Colonic mucosa (tissue), 4 donors: ENCODE measurements at regions not wholly inside any gene's neighbourhood (a gene's known extent, or its start where the extent isn't known, plus 50 kb on each side); places are given as distances from the start of the nearest gene placed in this dataset.
A peak's percentile ranks its signal among the peaks of the same experiment; 100 is the strongest.

Experiments used
- DNase-seq: peaks from one replicate; pipeline ENCODE4 v3.0.0-alpha.2; 2020
- H3K27ac ChIP-seq: fragments of 200-600 bp; one replicate; pipeline ENCODE4 v1.8.0; 2021
- H3K27me3 ChIP-seq: fragments of 200-600 bp; one replicate; pipeline ENCODE4 v1.8.0; 2021
- H3K36me3 ChIP-seq: fragments of 200-600 bp; one replicate; pipeline ENCODE4 v1.8.0; 2021
- H3K4me1 ChIP-seq: fragments of 200-600 bp; one replicate; pipeline ENCODE4 v1.8.0; 2021; ENCODE audit warnings: mild to moderate bottlenecking
- H3K4me3 ChIP-seq: fragments of 200-600 bp; one replicate; pipeline ENCODE4 v1.8.0; 2021
- H3K9ac ChIP-seq, 2 donors: one replicate each; pipeline ENCODE4 v1.7.0; 2013; ENCODE audit warnings: control low read depth in 2 of 2, low read depth in 2 of 2, low read length in 2 of 2
- H3K9me3 ChIP-seq: fragments of 200-600 bp; one replicate; pipeline ENCODE4 v1.8.0; 2021
- CTCF ChIP-seq: fragments of 200-600 bp; IDR thresholded peaks from one replicate; pipeline ENCODE4 v1.8.0; 2022; ENCODE audit warnings: antibody characterized with exemption, mild to moderate bottlenecking
- intact Hi-C: fragments of 100-400 bp; cut with DNase I; formaldehyde crosslinking; loops from one replicate; pipeline ENCODE4 v1.14.1; 2022
- donor health status: healthy.
- donor health status: DM: no; HTN: no; CAD: no.
- donor health status: DM: no; HTN: no; CAD: no.

GRCh38 chr3:124413989-124414598 is 316.2 kb upstream of the UMPS start:
- Histone ChIP-seq H3K27me3 (no peaks in the 10 kb centered on the region), H3K9me3 (no peaks in the 10 kb centered on the region), H3K4me1 (peaks cover 6% of the 10 kb centered on the region), H3K4me3 (no peak overlapping the region), H3K36me3 (no peaks in the 10 kb centered on the region), H3K27ac (no peak overlapping the region), H3K9ac (no peak overlapping the region)
- DNase-seq = peak; percentile 50
- intact Hi-C loops = no loop called here
- no peak for TF ChIP-seq CTCF

DNA sequence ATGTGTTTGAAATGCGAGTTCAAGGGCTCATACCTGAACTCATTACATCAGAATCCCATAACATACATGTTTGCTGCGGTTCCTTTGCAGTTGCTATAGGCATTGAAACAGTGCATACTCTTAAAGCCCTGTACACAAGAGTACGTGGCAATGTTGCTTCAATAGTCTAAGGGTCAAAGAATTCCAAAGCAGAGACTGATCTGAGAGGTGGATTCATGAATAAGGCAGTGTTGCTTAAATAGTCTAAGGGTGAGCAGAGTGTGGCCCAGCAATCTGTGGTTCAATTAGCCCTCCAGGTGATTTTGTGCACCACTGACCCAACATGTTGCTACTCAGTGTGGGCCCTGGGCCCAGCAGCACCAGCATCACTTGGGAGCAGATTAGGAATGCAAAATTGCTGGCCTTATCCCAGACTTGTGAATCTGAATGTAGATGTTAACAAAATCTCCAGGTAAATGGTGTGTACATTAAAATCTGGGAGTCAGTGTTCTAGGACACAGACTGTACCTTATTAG is 314.7 kb upstream of the UMPS start:
- no peak for TF ChIP-seq CTCF
- Histone ChIP-seq H3K4me1 (peaks cover 6% of the 10 kb centered on the region), H3K4me3 (no peak overlapping the region), H3K36me3 (no peaks in the 10 kb centered on the region), H3K9ac (no peak overlapping the region), H3K27me3 (no peaks in the 10 kb centered on the region), H3K9me3 (no peaks in the 10 kb centered on the region), H3K27ac (no peak overlapping the region)
- intact Hi-C loops = no loop called here
- no peak for DNase-seq

DNA sequence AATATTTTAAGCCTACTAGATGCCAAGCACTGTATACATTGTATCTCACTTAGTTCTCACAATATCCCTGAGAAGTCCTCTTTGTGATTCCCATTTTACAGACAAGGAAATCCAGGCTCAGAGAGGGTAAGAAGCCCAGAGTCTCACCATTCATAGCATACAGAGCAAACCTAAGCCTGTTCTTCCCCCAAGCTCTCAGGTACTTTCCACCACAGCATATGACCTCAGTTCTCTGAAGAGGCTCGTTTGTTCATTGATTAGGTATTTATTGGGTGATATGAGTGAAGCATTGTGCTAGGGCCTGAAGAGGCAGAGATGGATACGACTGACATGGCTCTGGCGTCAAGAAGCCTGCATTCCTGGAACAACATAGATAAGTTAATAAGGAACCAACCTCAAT is 310.9 kb upstream of the UMPS start:
- H3K27ac ChIP-seq = no peak overlapping the region
- no peaks in the 10 kb centered on the region for H3K36me3 ChIP-seq
- no peaks in the 10 kb centered on the region for H3K4me1 ChIP-seq
- no peak for TF ChIP-seq CTCF
- intact Hi-C loops = no loop called here
- H3K27me3 ChIP-seq = no peaks in the 10 kb centered on the region
- no peaks in the 10 kb centered on the region for H3K9me3 ChIP-seq
- no peak overlapping the region for H3K9ac ChIP-seq
- no peak overlapping the region for H3K4me3 ChIP-seq
- DNase-seq = no peak

DNA sequence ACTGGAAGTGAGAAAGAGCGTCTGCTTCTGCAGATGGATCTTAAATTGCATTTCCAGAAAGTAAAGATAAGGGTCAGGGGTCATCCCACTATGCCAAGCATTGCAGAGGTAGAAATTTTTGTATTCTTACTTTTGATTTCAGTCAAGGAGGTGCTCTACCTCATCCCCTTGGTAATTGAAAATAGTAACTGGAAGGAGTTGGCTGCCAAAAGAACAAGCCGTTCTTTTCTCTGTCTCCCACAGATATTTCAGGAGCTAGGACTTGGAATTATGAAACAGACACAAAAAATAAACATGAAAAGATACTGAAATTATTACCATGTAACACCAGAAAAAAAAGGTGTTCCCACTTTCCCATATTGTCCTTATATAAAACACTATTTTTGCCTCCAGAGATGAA is 309.9 kb upstream of the UMPS start:
- no peak for DNase-seq
- Histone ChIP-seq H3K9ac (no peak overlapping the region), H3K9me3 (no peaks in the 10 kb centered on the region), H3K27ac (no peak overlapping the region), H3K4me1 (no peaks in the 10 kb centered on the region), H3K4me3 (no peak overlapping the region), H3K36me3 (no peaks in the 10 kb centered on the region), H3K27me3 (no peaks in the 10 kb centered on the region)
- intact Hi-C loops = no loop called here
- TF ChIP-seq CTCF = no peak

DNA sequence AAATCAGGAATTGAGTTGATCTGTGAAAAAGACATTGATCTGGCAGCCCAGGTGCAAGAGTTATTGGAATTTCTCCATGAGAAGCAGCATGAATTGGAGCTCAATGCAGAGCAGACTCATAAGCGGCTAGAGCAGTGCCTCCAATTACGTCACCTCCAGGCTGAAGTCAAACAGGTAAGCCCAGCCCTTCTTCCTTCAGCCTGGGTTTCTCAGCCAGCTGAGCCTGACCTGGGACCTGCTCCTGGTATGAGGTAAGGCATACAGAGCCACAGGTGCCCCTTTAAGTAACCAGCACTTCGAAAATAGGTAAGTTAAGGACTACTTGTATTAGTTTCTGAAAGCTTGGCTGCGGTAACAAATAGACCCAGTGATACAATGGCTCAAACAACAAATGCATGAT is 307.4 kb upstream of the UMPS start:
- no peak for TF ChIP-seq CTCF
- intact Hi-C loops = no loop called here
- no peaks in the 10 kb centered on the region for H3K4me1 ChIP-seq

More for the DNA sequence above, 307.4 kb upstream of the UMPS start:
- Histone ChIP-seq H3K4me3 (no peak overlapping the region), H3K27ac (no peak overlapping the region), H3K27me3 (no peaks in the 10 kb centered on the region), H3K36me3 (no peaks in the 10 kb centered on the region), H3K9me3 (no peaks in the 10 kb centered on the region), H3K9ac (no peak overlapping the region)
- no peak for DNase-seq
